ENCODE measurements at regions not wholly inside any gene's neighbourhood (a gene's known extent, or its start where the extent isn't known, plus 50 kb on each side); places are given as distances from the start of the nearest gene placed in this dataset.

- TF ChIP-seq EZH2 (IDR thresholded peaks at IDR 0.05; ENCODE audit: insufficient read depth, poor library complexity, severe bottlenecking) (no peak), EZH2phosphoT487 (IDR thresholded peaks at IDR 0.05; ENCODE audit: insufficient read depth, low read depth) (no peak)
These were observed 1318.1 kb downstream of the TBC1D22A start for GRCh38 chr22:48080316-48081165.
